Stimulated activated naive B cell treated with anti-CD40 and anti-IgM and Interleukin-4, amounts not matched to agents 10 μg/mL and 1 μg/mL and 100 μg/mL, for 72 hours (primary cell): ENCODE measurements at regions not wholly inside any gene's neighbourhood (a gene's known extent, or its start where the extent isn't known, plus 50 kb on each side); places are given as distances from the start of the nearest gene placed in this dataset.
"Not testable (repeated sequence)": the region's sequence is repeated elsewhere in the genome, so short reads cannot be mapped to it uniquely, and the experiment has no call there.

Experiments
- ATAC-seq, 2 donors: fragments of 150-1000 bp; cut with Tn5 transposase; replicated peaks; 2 replicates each; pipeline ENCODE4 v1.10.0; 2021; ENCODE audit warnings: moderate library complexity in 1 of 2
- DNase-seq: peaks from one replicate; pipeline ENCODE4 v3.0.0; 2021
- H3K27ac Mint-ChIP-seq: one replicate; pipeline ENCODE4 v1.8.0; 2022; ENCODE audit warnings: mild to moderate bottlenecking, mixed read lengths
- H3K27me3 Mint-ChIP-seq, 2 donors: one replicate each; pipeline ENCODE4 v1.8.0; 2022; ENCODE audit warnings: mixed read lengths in 2 of 2
- H3K36me3 Mint-ChIP-seq, 2 donors: one replicate each; pipeline ENCODE4 v1.8.0; 2022; ENCODE audit warnings: mixed read lengths in 2 of 2, mild to moderate bottlenecking in 1 of 2
- H3K4me1 Mint-ChIP-seq, 2 donors: one replicate each; pipeline ENCODE4 v1.8.0; 2022; ENCODE audit warnings: mixed read lengths in 2 of 2, mild to moderate bottlenecking in 1 of 2
- H3K4me3 Mint-ChIP-seq, 2 donors: one replicate each; pipeline ENCODE4 v1.8.0; 2022; ENCODE audit warnings: mild to moderate bottlenecking in 2 of 2, mixed read lengths in 2 of 2, moderate library complexity in 1 of 2
- H3K9me3 Mint-ChIP-seq, 2 donors: one replicate each; pipeline ENCODE4 v1.8.0; 2022; ENCODE audit warnings: mixed read lengths in 2 of 2, mild to moderate bottlenecking in 1 of 2

DNA sequence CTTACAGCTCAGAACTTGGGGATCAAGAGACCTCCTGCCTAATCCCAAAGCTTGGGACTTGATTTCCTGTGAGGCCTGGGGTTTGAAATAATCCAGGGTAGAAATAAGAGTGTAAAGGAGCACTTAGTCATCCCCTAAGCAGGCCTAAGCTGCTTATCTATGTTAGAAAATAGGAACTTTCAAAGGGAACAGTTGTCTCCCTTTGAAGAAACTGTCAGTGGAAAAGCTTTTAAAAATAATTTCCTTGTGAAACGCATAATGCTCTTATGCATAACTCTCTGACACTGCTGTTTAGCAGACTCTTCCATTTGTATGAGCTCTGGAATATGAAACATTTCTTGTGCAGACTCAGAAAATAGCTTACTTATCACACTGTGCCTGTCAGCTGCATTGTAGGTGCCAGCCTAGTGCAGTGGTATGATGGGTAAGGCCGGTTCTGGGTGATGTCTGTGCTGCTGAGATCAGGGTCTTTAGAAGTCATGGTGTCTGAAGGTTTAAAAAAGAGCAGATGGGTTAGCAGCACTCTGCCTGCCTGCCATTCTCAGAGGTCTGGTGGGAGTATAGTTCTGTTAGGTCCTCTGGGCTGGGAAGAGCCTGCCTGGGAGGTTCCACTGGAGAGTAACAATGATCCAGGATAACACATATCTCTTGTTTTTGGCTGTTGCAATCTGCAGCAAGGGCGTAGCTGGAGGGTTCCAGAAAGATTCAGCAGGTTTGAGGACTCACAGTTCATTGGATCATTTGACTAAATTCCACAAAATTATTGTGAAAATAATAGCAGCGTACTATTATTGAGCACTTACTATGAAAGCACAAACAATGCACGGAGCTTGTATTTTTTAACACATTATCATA, 283.2 kb upstream of the MEX3C start:
- no peaks in the 10 kb centered on the region for H3K36me3 Mint-ChIP-seq
- H3K4me1 Mint-ChIP-seq, result no peaks in the 10 kb centered on the region
- H3K27ac Mint-ChIP-seq, result no peak overlapping the region
- H3K27me3 Mint-ChIP-seq, result peaks cover 12 to 14% of the 10 kb centered on the region in 2 donors
- ATAC-seq, result no peak
- no peaks in the 10 kb centered on the region for H3K9me3 Mint-ChIP-seq
- H3K4me3 Mint-ChIP-seq, result no peak overlapping the region
- no peak for DNase-seq

- H3K36me3 Mint-ChIP-seq, result no peaks in the 10 kb centered on the region
- H3K4me3 Mint-ChIP-seq, result no peak overlapping the region
- ATAC-seq (no peak), DNase-seq (no peak)
- H3K9me3 Mint-ChIP-seq, result no peaks in the 10 kb centered on the region
- peaks cover 5 to 7% of the 10 kb centered on the region in 2 donors for H3K27me3 Mint-ChIP-seq
- H3K27ac Mint-ChIP-seq, result no peak overlapping the region
- H3K4me1 Mint-ChIP-seq, result no peaks in the 10 kb centered on the region
These were observed 289.4 kb upstream of the MEX3C start for GRCh38 chr18:51486735-51487366.

DNA sequence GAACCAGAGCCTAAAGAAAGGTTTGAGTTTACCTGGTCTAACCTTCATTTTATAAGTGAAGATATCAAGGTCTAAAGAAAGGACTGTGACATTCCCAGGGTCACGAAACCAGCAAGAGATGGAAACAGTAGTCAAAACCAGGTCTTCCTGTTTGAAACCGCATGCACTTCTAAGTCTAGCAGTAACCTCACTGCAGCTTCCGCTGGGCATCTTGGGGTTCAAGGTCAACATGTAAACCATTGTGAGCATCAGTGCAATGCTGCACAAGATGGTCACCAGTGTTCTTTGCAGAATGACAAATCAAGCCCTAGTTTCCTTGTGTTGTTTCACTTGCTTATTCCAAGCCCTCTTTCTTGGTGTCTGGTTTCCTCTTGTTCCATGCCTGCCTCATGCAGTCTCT, 292.9 kb upstream of the MEX3C start:
- H3K9me3 Mint-ChIP-seq, result no peaks in the 10 kb centered on the region
- no peak overlapping the region for H3K27ac Mint-ChIP-seq
- peaks cover 5 to 18% of the 10 kb centered on the region in 2 donors for H3K27me3 Mint-ChIP-seq
- H3K4me1 Mint-ChIP-seq, result no peaks in the 10 kb centered on the region
- H3K4me3 Mint-ChIP-seq, result no peak overlapping the region
- no peak for ATAC-seq
- no peak for DNase-seq
- H3K36me3 Mint-ChIP-seq, result no peaks in the 10 kb centered on the region

GRCh38 chr18:51490860-51491259, 293.4 kb upstream of the MEX3C start:
- H3K4me3 Mint-ChIP-seq, result no peak overlapping the region
- no peaks in the 10 kb centered on the region for H3K4me1 Mint-ChIP-seq

GRCh38 chr18:51491678-51492372, 294.3 kb upstream of the MEX3C start:
- no peaks in the 10 kb centered on the region for H3K36me3 Mint-ChIP-seq
- no peaks in the 10 kb centered on the region for H3K9me3 Mint-ChIP-seq
- no peak overlapping the region for H3K4me3 Mint-ChIP-seq
- no peak for DNase-seq
- peaks cover 5 to 10% of the 10 kb centered on the region in 2 donors for H3K27me3 Mint-ChIP-seq
- no peak for ATAC-seq
- H3K27ac Mint-ChIP-seq, result no peak overlapping the region
- H3K4me1 Mint-ChIP-seq, result no peaks in the 10 kb centered on the region

More at GRCh38 chr18:51490860-51491259, 293.4 kb upstream of the MEX3C start:
- H3K27ac Mint-ChIP-seq, result no peak overlapping the region
- DNase-seq (no peak), ATAC-seq (no peak)
- H3K27me3 Mint-ChIP-seq, result peaks cover 5 to 18% of the 10 kb centered on the region in 2 donors
- H3K9me3 Mint-ChIP-seq, result no peaks in the 10 kb centered on the region
- H3K36me3 Mint-ChIP-seq, result no peaks in the 10 kb centered on the region

DNA sequence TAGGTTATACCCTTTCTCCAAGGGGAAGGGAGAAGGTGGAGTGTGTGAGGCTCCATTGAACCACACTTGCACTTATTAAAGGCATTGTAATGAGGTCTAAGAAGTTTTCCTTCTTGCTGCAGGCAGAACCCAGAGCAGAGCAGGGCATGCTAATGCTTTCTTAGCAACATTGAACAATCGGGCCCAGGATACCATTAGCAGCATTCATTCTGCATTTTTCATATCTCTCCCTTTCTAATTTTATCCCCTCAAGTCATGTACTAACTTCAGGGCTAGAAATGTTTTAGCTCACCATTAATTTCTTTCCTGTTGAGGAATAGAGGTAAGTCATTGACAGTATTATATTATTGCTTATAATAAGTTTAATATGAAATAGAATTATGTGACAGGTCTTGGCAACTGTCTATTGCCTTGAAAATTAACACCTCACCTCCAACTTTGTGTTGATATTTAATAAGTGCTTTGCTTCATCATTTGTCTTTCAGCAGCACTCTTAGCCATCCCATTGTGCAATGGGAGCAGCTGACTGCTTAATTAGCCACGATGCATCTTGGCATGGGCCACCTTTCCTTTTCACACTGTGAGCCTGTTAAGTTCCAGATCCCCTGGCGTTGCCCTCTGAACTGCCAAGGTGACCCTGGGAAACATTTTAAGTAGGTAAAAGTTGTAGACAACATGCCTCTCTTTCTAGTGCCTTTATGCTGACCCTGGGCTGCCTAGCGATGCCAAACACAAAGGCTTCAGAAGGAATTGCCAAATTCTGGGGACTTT, 300.8 kb upstream of the MEX3C start:
- Mint-ChIP-seq H3K4me3 (no peak overlapping the region), H3K36me3 (no peaks in the 10 kb centered on the region), H3K27me3 (peaks cover 3 to 10% of the 10 kb centered on the region in 2 donors), H3K4me1 (no peaks in the 10 kb centered on the region), H3K27ac (no peak overlapping the region), H3K9me3 (no peaks in the 10 kb centered on the region)
- ATAC-seq, result no peak
- DNase-seq, result no peak

- no peak for ATAC-seq
- no peak overlapping the region for H3K4me3 Mint-ChIP-seq
- no peak overlapping the region for H3K27ac Mint-ChIP-seq
- peaks cover 4 to 5% of the 10 kb centered on the region in 2 donors for H3K9me3 Mint-ChIP-seq
- H3K27me3 Mint-ChIP-seq, result peaks cover 0 to 3% of the 10 kb centered on the region in 2 donors
- H3K36me3 Mint-ChIP-seq, result peaks cover 0 to 3% of the 10 kb centered on the region in 2 donors
- DNase-seq, result no peak
- H3K4me1 Mint-ChIP-seq, result no peaks in the 10 kb centered on the region
These were observed 305.9 kb upstream of the MEX3C start for GRCh38 chr18:51503351-51503750.

GRCh38 chr18:51506811-51507210, 309.3 kb upstream of the MEX3C start:
- Mint-ChIP-seq H3K4me3 (no peak overlapping the region), H3K27ac (no peak overlapping the region), H3K36me3 (peaks cover 0 to 3% of the 10 kb centered on the region in 2 donors), H3K9me3 (peaks cover 7 to 8% of the 10 kb centered on the region in 2 donors), H3K27me3 (no peaks in the 10 kb centered on the region), H3K4me1 (no peaks in the 10 kb centered on the region)
- DNase-seq (no peak), ATAC-seq (no peak)

DNA sequence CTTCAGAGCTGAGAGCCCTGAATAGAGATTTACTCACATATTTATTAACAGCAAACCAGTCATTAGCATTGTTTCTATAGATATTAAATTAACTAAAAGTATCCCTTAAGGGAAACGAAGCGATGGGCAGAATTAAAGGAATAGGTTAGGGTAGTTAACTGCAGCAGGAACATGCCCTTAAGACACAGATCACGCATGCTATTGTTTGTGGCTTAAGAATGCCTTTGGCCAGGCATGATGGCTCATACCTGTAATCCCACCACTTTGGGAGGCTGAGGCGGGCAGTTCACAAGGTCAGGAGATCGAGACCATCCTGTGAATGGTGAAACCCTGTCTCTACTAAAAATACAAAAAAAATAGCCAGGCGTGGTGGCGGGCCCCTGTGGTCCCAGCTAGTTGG, 310.9 kb upstream of the MEX3C start:
- not testable (repeated sequence) for H3K9me3 Mint-ChIP-seq, H3K27ac Mint-ChIP-seq, ATAC-seq, H3K4me3 Mint-ChIP-seq, DNase-seq, H3K27me3 Mint-ChIP-seq, H3K4me1 Mint-ChIP-seq, H3K36me3 Mint-ChIP-seq

DNA sequence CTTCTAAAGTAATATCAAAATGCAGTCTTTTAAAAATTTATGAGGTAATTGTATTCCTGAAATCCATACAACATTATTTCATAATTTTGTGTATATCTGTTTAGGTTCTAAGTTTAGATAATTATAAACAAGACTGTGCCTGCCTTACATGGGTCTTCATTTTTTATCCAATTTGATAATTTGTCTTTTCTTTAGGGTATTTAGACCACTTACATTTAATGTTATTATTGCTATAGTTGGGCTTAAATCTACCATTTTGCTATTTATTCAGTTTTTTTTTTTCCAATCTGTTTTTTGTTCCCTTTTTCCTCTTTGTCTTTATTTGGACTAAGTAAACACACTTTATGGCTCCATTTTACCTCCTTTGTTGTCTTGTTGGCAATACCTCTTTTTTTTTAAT, 312.5 kb upstream of the MEX3C start:
- ATAC-seq (no peak), DNase-seq (no peak)
- H3K4me3 Mint-ChIP-seq, result no peak overlapping the region
- peaks cover 0 to 4% of the 10 kb centered on the region in 2 donors for H3K27me3 Mint-ChIP-seq
- H3K4me1 Mint-ChIP-seq, result no peaks in the 10 kb centered on the region
- H3K36me3 Mint-ChIP-seq, result peaks cover 0 to 3% of the 10 kb centered on the region in 2 donors
- no peak overlapping the region for H3K27ac Mint-ChIP-seq
- H3K9me3 Mint-ChIP-seq, result peaks cover 7 to 8% of the 10 kb centered on the region in 2 donors

GRCh38 chr18:51513517-51513916, 316.0 kb upstream of the MEX3C start:
- Mint-ChIP-seq H3K36me3 (no peaks in the 10 kb centered on the region), H3K27ac (no peak overlapping the region), H3K4me3 (no peak overlapping the region), H3K4me1 (no peaks in the 10 kb centered on the region), H3K27me3 (peaks cover 0 to 8% of the 10 kb centered on the region in 2 donors), H3K9me3 (peaks cover 2 to 4% of the 10 kb centered on the region in 2 donors)
- DNase-seq, result no peak
- ATAC-seq, result no peak

- H3K36me3 Mint-ChIP-seq, result no peaks in the 10 kb centered on the region
- ATAC-seq, result no peak
These were observed 316.6 kb upstream of the MEX3C start for GRCh38 chr18:51514128-51514527.

GRCh38 chr18:51516478-51517038, 319.1 kb upstream of the MEX3C start:
- Mint-ChIP-seq H3K27ac (no peak overlapping the region), H3K4me1 (no peaks in the 10 kb centered on the region)
- no peak for ATAC-seq

More at GRCh38 chr18:51514128-51514527, 316.6 kb upstream of the MEX3C start:
- DNase-seq, result no peak
- H3K9me3 Mint-ChIP-seq, result peaks cover 2 to 4% of the 10 kb centered on the region in 2 donors
- H3K27me3 Mint-ChIP-seq, result peaks cover 0 to 8% of the 10 kb centered on the region in 2 donors
- no peak overlapping the region for H3K27ac Mint-ChIP-seq
- no peak overlapping the region for H3K4me3 Mint-ChIP-seq
- H3K4me1 Mint-ChIP-seq, result no peaks in the 10 kb centered on the region

DNA sequence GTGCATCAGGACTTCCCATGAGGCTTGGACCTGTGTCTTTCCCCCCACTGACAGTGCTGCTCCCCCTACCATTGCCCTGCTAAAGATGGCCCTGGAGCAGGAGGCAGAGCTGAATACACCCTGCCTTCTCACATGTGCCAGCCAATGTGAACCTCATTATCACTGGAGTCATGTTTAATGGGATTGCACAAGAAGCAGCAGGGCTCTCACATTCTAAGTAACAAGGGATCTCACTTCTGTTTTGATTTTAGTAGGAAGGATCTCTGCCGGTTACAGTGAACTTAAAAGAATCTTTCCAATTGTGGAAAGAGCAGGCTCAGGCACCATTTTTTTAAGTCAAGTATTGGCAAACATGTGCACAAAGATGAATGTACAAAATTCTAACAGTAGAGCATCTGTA, 322.1 kb upstream of the MEX3C start:
- Mint-ChIP-seq H3K27me3 (peaks cover 0 to 4% of the 10 kb centered on the region in 2 donors), H3K27ac (no peak overlapping the region), H3K36me3 (no peaks in the 10 kb centered on the region), H3K9me3 (no peaks in the 10 kb centered on the region), H3K4me1 (no peaks in the 10 kb centered on the region), H3K4me3 (no peak overlapping the region)
- no peak for ATAC-seq
- no peak for DNase-seq

More at GRCh38 chr18:51516478-51517038, 319.1 kb upstream of the MEX3C start:
- H3K36me3 Mint-ChIP-seq, result no peaks in the 10 kb centered on the region
- H3K4me3 Mint-ChIP-seq, result no peak overlapping the region
- DNase-seq, result no peak
- H3K27me3 Mint-ChIP-seq, result peaks cover 0 to 8% of the 10 kb centered on the region in 2 donors
- H3K9me3 Mint-ChIP-seq, result no peaks in the 10 kb centered on the region
